Renal cortical epithelial cell (primary cell): ENCODE measurements at regions not wholly inside any gene's neighbourhood (a gene's known extent, or its start where the extent isn't known, plus 50 kb on each side); places are given as distances from the start of the nearest gene placed in this dataset.
"Not testable (repeated sequence)": the region's sequence is repeated elsewhere in the genome, so short reads cannot be mapped to it uniquely, and the experiment has no call there.

Experiments
- DNase-seq: peaks from one replicate; pipeline ENCODE4 v3.0.0-alpha.2; 2011; ENCODE audit warnings: low read depth

DNA sequence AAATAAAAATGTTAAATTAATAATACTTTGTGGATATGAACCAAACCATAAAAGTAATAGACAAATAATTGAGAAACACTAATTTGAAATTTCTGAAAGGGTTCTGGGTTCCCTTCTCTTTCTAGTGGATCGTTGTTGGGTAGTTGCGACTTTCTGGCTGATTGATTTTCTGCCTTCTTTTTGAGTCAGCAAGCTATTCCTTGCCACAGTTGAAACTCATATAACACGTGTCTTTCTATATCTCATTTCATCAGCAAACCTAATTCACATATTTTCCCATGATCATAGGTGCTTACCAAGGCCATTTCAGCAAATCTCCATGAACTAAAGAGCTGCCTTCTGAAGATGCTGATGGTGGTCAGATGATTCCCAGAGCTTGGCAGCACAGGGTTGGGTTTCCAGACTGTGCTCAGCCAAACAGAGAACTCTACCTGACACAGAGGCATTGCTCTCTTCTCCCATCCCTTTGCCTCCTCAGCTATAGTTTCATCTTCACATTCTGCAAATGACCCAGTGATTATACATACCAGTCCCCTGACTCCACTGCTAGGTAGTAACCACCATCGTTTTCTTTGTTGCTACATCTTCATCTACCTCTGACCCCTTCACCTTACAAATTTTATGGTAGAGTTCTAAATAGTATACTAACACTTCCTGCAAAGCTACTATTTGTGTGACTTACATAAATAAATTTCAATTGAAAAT, 383.9 kb upstream of the DPH6 start:
- no peak for DNase-seq

DNA sequence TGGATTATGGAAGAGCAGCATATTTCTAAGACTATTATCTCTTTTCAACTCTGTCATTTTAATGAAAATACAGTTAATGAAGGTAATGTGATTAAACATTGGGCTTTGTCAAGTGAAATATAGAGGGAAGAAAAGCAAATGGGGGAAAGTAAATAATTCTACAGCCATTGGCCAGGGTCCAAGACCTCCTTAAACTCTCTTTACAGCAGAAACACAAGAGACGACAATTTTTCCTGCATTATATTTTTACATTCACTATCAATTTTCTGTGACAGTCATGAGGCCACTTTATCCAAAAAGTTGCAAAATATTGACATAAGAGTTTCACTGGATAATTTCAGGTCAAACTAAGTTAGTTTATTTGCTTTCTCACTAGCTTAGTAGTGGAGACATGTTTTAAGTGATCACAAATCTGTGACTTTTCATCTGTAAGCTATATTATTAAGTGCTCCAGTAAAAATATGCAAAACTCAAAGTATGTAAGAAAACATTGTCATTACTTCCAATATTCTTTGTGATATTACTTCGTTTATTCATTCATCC, 385.9 kb upstream of the DPH6 start:
- no peak for DNase-seq

DNA sequence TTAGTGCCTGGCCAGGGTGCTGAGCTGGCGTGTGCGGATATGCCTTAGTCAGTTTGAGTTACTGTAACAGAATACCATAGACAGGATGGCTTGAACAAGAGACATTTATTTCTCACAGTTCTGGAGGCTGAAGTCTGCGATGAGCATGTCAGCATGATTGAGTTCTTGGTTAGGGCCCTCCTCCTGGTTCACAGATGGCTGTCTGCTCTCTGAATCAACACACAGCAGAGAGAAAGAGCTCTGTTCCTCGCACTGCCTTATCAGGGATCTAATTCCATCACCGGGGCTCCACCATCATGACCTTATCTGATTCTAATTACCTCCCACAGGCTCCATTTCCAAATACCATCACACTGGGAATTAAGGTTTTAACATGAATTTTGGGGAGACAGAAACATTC, 386.6 kb upstream of the DPH6 start:
- no peak for DNase-seq

DNA sequence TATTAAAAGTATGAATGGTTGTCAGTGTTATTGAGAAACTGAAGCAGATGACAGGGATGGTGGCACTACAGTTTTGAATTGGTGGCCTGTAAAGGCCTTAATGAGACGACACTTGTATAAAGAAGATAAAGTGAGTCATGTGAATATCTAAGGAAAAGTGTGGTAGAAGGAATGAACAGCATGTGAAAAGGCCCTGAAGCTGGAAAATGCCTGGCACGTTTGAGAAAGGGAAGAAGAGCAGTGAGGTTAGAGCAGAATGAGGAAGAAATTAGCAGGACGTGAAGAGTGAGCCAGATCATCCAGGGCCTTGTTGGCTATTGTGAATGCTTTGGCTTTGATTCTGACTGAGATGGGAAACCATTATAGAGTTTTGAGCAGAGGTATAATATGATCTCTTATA, 387.6 kb upstream of the DPH6 start:
- DNase-seq = no peak

DNA sequence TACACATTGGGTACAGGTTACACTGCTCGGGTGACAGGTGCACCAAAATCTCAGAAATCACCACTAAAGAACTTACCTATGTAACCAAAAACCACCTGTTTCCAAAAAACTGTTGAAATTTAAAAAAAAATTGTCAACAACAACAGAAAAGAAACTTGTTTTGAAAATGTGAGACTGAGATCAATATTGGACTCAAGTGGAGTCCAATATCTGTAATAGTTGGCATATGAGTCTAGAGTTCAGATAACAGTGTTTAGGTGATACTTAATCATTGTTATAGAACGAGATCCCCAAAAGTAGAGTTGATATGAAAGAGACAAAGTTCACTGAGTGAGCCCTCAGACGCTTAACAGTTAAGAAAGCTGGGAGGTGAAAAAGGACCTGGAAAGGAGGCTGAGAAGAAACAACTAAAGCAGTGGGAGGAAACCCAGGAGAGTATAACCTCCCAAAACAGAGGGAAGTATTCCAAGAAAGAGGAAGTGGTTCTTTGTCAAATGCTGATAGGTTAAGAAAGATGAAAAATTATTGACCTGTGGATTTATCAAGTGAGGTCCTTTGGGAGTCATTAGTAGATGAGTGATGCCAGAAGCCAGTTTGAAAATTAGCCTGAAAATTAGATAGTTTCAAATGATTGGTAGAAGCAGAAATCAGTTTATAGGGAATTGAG, 388.6 kb upstream of the DPH6 start:
- no peak for DNase-seq

DNA sequence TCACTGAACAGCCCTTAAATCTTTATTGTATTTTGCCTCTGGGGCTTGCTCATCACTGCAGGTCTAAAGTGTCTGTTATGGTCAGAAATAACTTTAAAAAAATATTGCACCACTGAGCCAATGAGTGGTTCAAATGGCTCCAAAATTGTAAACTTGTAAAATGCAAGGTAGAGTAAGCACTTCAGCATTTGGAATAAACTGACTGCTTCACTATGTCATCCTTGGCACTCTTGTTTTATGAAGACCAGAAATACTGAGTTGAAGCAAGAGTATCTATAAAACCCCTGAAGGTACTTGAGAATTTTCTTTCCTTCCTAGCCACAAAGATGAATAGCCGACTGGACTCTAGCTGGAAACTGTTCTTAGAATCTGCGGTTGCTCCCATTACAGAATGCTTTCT, 390.3 kb upstream of the DPH6 start:
- DNase-seq = no peak

DNA sequence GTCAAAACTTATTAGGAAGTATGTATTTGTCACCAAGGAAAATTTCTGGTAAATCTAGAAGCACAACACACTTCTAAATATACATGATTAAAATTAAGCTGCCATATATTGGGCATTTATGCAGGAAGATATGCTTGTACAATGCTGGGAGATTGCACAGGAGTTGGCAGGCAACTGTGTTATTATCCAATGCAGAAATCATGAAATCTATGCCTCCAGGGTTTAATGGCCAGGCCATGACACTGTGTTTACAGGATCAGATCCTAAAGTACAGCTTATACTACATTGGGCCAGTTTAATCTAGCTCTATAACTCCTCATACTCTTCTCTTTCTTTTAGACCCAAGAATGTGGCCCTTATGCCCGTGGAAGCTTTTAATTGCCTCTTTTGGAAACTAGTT, 391.4 kb upstream of the DPH6 start:
- DNase-seq = no peak

DNA sequence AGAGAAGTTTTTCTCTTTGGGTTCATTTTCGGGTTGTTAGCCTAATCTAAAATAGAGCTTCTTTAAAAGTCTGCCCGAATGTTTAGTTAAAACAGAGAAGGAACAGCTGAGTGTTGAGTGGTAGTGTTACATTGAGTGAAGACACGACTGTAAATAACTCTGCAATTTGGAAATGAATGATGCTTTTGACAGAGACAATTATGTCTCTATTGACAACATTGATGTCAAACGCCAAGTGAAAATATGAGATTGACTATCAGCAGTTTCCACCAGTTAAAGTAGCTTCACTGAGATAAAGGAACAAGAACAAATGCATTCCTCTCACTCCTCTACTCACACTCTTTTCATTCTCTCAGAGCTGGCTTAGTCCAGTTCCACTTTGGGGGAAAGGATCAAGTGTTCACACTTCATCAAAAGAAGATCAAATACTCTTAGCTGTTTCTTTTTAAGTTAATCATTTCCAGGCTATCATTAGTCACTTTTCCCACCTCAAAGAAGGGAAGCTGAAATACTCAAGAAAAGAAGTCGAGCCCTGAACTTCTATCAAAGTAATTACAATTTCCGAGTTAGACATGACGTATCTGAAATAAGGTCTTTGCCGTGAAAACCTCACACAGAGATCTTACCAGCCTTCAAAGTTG, 399.1 kb upstream of the DPH6 start:
- peak; percentile 64 for DNase-seq

DNA sequence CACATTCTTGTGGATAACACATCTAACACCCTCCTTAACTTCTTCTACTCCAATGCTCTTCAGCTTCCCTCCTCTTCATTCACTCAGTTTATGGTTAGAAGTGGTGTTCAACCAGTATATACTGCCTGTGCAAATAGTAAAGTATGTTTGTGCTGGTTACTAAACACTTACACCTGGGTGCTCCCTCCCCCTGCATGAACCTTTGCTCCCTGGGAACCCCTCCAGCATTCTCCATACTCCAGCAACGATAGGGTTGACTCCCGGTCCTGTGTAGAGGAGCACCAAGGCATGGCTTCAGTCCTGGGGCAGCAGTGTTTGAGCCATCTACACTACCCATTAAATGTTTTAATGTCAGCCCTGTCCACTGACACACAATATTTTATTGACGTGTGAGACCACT, 407.5 kb upstream of the DPH6 start:
- DNase-seq = no peak

DNA sequence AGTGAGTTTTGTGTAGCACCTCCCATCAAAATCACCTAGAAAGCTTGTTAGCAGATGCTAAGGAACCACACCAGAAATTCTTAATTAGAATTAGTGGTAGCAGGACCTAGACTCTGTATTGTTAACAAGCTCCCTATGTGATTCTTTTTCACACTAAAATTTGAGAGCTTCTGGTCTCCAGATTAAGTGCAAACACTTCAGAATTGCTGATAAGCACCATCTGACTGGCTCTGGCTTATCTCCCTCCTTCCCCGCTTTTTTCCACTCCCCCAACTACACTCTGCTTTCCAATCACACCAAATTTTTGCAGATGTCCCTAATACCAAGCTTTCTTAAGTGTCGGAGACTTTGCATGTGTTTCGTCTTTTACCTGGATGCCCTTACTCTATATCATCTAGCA, 410.1 kb upstream of the DPH6 start:
- no peak for DNase-seq

DNA sequence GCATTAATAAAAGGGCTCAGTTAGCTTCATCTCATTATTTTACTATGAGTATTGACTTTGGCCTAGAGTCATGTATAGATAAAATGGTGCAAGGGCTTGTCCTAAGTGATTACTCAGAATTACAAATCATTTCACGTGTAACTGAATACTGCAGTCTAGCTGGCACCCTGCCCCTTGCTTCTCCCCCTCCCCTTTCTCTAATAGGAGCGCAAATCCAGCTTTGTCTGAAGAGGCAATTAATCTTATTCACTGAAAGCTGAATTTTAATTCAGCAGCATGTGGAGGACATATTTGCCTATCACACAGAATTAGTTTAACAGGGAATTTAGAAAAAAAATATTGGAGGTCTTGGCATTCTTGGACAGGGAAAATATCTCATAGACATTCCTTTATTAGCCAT, 412.1 kb upstream of the DPH6 start:
- no peak for DNase-seq

DNA sequence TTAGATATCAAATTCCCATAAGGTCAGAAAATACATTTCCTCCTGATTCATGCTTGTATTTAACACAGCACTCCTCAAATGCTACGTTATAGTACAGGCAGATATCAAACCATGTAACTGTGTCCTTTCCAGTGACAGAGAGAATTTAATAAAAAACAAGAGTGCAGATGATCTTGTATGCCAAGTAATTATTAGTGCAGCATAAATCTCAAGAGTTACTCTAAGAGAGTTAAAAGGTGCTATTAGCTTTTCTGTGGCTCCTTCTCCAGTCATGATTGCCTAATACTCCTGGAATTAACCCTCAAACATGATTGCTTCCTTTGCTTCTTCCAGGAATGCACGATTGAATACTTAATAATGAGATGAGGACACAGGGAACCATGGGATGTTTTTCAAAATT, 413.0 kb upstream of the DPH6 start:
- DNase-seq = no peak

DNA sequence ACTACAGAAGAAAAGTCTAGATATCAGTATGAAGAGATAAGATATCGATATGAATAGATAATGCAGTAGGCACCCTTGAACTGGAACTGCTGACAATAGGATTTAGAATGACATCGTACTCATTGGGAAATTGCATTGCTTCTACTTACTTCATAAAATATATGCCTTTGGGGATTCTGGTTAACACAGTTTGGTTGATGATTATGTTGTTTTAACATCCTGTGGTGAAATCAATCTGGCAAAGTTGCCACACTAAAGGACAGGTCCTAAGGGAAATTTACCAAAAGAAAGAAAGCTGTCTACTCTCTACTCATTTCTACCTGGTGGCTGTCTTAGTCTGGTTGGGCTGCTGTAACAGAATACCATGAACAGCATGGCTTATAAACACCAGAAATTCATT, 417.4 kb upstream of the DPH6 start:
- no peak for DNase-seq

DNA sequence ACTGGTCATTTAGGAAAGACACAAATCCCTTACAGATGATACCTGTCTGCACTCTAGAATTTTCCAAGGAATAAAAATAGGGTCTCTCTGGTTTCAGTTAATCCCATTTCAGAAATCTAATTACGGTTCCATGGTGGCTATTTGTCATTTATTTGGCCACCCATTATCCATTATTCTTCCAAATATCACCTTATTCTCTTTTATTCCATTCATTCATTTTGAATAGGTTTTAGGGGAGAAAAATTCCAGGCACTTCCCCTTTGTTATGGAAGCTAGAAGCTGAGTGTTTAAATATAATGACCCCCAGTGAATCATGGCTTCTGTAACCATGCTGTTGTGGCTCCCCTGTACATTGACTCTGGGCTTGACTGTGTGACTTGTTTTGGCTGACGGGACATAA, 420.8 kb upstream of the DPH6 start:
- DNase-seq = no peak

DNA sequence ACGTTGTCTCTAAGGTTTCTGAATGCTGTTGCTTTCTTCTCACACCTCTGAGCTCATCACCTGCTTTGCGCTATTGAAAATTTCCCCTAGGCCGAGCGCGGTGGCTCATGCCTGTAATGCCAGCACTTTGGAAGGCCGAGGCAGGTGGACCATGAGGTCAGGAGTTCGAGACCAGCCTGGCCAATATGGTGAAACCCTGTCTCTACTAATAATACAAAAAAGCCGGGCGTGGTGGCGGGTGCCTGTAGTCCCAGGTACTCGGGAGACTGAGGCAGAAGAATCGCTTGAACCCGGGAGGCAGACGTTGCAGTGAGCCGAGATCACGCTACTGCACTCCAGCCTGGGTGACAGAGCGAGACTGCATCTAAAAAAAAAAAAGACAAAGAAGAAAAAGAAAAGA, 422.0 kb upstream of the DPH6 start:
- DNase-seq = not testable (repeated sequence)

DNA sequence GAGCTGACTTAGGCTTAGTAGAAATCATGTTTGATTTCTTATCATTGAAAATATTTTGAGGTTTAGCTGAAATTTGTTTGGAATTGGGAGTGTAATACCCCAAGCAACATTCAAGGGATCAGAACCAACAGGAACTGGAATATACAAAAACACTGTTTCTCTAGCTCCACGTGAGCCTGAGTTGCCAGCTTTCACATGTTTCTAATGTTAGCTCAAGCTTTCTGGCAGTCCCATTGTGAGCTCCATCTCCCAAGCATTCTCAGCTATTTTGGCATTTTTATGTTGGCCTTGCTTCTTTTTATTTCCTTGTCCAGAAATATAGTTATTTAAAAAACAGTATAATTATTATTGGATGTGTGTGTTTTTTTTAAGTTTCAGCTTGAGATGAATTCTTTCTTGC, 427.1 kb upstream of the DPH6 start:
- DNase-seq = no peak

DNA sequence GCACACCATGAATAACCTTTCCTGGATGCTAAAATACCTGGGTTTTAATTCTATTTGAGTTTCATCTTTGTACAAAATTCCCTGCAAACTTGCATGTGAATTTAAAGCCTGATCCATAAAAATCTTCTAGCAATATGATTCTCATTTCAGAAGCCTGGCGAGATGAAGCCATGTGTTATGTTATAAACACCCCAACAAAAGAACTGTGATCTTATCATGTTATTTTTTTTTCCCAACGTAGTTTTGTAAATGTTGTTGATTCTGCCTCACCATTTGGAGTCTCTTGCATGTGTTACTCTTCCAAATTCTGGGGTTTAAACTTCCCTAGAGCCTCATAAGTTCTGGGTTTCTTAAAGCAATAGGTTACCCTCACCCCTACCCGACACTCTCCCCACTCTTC, 428.1 kb upstream of the DPH6 start:
- no peak for DNase-seq

DNA sequence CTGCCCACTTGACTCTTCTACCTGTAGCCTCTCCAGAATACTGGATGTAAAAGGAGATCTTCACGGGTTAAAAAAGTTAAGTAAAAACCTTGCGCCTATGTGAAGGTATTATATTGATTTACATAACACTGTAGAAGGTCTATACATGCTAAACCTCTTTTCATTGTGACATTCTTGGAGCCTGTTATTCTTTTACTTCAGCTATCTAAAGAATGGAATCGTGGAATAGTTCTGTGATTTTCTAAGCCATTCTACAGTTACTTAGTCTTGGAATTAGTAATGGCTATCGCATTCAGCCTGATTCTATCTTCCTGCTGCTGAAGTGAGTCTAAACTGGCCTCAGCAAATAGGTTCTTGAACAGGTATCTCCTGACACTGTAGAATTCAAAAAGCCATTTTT, 430.0 kb upstream of the DPH6 start:
- DNase-seq = no peak

DNA sequence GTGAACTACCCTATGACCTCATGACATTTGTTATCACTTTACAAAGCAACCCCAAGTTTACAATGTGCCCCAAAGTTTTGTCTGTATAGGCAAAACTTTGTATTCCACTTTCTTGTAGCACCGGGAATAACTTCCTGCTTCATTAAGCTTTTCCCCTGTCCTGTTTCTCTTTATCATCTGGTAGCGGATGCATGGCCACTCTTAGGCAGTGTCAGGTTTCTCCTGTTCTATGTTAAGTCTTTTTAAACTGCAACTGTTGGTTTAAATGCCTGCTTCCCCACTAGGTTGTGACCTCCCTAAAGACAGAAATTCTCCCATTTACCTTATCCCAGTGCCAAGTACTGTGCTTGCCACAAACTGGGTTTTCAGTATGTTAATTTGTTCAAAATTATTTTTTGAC, 433.6 kb upstream of the DPH6 start:
- DNase-seq = no peak

DNA sequence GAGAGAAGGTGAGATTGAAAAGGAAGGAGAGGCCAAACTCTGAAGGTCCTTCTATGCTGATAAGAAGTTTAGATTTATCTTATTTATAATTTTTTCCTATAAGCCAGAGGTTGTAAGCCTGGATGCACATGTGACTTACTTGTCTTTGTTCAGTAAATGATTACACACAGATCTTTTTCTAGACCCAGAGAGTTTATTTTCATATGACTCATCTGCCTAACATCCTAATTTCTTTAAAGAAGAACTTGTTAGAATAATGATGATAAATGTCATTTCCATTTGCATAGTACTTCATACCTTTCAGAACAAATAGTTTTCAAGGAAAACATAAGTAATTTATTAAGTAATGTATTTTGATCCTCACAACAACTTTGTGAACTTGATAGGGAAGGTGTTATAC, 434.8 kb upstream of the DPH6 start:
- DNase-seq = peak; percentile 75

DNA sequence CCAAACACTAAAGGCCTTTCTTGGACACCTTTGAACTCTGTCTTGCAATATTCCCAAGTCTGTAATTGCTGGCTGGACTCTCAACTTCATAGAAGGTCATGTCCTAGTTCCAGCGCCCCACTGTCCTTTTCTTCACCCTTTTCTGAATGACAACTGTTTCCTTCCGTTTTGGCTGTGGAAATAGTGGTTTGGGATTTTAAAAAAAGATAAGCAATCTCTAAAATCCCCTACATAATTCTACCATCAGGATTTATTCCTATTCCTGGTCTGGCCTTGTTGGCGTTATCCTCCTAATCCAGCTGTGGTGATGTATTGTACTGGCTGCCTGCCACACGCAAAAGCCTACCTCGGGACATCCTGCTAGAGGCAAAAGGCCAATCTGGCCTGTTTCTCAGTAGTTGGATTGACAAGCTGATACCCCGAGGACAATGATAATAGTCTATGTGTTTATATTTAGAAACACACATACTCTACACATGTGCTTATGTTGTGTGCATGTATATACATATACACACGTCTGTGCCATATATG, 440.3 kb upstream of the DPH6 start:
- DNase-seq = no peak

DNA sequence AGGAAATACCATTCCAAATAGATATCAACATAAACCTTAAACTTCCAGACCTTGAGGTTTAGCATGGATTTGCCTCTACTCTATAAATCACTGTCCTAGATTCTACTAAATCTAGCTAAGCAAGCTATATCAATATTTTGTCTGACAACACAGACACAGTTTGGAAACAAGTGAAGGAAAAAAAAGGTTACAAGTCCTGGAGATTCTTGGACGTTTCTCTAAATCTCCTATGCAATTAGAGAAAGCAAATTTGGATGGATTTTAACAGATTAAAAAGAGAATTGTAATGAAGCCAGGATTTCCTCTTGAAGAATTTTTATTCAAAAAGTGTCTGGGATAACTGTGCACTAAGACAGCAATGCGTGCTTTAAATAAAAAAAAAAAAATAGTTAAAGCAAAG, 441.1 kb upstream of the DPH6 start:
- no peak for DNase-seq

DNA sequence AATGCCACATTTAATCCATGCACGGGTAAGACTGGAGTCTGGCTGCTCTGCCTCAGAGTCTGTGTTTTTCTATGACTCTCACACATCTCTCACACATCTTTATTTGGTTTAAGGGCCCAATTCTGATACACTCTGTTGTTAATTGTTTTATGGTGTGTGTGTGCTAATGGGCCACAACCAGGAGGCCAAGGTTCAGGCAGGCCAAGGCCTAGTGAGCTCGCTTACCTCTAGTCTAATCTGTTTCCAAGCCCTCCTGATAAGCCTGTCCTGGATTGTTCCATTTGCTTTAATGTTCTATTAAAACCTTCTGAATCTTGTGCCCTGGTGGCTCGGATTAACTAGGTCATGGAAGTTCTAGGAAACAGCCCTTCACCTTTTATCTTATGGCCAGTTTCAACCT, 445.4 kb upstream of the DPH6 start:
- no peak for DNase-seq
